WERI-Rb-1 (cell line): ENCODE measurements at regions not wholly inside any gene's neighbourhood (a gene's known extent, or its start where the extent isn't known, plus 50 kb on each side); places are given as distances from the start of the nearest gene placed in this dataset.

Experiments used
- DNase-seq: peaks from one replicate; pipeline ENCODE4 v3.0.0-alpha.2; 2020
- H3K27ac ChIP-seq: fragments of 250-450 bp; sonication (Bioruptor Pico); 2 replicates; pipeline ENCODE4 v1.5.1; 2020; ENCODE audit warnings: mild to moderate bottlenecking, moderate library complexity
- H3K27me3 ChIP-seq: fragments of 250-450 bp; sonication (Bioruptor Pico); 2 replicates; pipeline ENCODE4 v1.5.1; 2021; ENCODE audit warnings: mild to moderate bottlenecking, low read depth, moderate library complexity; ENCODE audit not compliant: insufficient read depth, severe bottlenecking
- H3K36me3 ChIP-seq: fragments of 250-450 bp; sonication (Bioruptor Pico); 2 replicates; pipeline ENCODE4 v1.5.1; 2020; ENCODE audit warnings: mild to moderate bottlenecking, moderate library complexity
- H3K4me3 ChIP-seq: 2 replicates; pipeline ENCODE4 v1.5.1; 2011; ENCODE audit warnings: low read depth, mild to moderate bottlenecking, control low read depth, low read length
- H3K9me3 ChIP-seq: fragments of 250-450 bp; sonication (Bioruptor Pico); 2 replicates; pipeline ENCODE4 v1.5.1; 2021; ENCODE audit warnings: mild to moderate bottlenecking, moderate library complexity; ENCODE audit not compliant: severe bottlenecking
- TF ChIP-seq, protein P1 (sequence below): IDR thresholded peaks from 2 replicates; pipeline ENCODE4 v1.5.1; 2011; ENCODE audit warnings: low read depth, mild to moderate bottlenecking, control low read depth, inconsistent platforms, low read length

DNA sequence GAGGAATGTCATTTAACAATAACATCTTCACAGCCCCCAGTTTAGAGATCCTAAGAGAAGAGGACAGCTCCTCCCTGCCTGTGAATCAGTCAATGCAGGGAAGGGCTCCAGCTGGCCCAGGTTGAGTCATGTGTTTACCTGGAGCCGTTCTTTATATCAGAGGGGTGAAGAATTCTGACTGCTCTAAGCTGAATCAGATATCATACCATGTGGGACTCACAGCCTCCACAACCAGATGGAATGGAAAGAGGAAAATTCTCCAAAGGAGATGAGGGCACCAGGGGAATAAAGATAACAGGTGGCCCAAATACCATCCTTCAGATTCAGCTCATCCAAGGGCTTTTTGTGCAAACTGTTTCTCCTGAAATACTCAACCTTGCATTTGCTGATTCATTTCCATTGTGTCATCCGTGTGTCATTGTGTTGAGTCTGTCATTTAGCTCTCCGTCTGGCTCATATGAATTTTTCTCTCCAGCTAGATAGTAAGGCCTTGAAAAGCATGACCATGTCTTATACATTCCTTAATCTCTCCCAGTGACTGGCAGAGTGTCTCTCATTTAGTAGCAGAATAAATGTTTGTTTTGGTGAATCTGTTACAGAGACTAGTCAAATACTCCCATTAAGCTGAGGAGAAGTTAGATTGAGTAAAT lies 217.9 kb downstream of the RFC3 start:
- Histone ChIP-seq H3K27ac (no peak overlapping the region), H3K36me3 (no peaks in the 10 kb centered on the region), H3K9me3 (no peaks in the 10 kb centered on the region), H3K27me3 (no peaks in the 10 kb centered on the region), H3K4me3 (no peak overlapping the region)
- TF ChIP-seq, protein P1, sequence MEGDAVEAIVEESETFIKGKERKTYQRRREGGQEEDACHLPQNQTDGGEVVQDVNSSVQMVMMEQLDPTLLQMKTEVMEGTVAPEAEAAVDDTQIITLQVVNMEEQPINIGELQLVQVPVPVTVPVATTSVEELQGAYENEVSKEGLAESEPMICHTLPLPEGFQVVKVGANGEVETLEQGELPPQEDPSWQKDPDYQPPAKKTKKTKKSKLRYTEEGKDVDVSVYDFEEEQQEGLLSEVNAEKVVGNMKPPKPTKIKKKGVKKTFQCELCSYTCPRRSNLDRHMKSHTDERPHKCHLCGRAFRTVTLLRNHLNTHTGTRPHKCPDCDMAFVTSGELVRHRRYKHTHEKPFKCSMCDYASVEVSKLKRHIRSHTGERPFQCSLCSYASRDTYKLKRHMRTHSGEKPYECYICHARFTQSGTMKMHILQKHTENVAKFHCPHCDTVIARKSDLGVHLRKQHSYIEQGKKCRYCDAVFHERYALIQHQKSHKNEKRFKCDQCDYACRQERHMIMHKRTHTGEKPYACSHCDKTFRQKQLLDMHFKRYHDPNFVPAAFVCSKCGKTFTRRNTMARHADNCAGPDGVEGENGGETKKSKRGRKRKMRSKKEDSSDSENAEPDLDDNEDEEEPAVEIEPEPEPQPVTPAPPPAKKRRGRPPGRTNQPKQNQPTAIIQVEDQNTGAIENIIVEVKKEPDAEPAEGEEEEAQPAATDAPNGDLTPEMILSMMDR: no peak
- DNase-seq: no peak

DNA sequence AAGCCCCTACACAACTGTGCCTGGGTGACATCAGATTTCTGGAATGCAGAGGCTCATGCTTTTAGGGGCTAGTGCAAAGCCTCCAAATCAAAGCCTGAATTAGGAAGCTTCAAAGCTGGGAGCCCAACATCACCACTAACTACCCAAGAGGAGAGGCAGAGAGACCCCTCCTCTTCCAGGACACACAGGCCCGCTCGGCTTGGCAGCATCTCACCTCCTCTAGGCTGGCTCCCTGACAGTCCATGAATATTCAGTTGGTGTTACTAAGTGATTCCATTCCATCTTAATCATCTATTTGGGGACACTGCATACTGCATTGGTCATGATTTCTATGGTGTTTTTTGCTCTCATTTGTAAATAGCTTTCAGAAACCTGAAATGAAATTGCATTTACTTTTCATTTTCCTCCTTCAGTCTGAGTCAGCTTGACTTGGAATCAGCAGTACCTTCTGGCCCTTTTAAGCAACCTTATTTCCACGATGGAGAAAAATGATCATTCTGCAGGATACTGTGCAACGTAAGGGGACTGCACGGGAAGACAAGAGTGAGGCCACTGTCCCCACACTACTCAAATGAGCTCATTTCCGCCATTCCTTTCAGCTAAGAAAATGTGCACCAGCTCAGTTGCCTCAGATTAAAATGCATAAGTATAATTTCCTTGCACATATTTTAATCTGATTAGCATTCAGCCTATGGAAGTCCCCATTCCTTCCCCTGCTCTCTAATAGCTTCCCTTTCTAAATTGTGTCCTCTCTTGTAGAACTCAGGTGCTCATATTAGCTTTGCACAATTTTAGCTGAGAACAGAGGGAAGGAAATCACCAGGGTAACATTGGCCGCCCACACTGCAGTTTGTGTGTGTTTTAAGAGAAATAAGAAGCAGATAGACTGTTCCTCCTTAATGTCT lies 219.9 kb downstream of the RFC3 start:
- Histone ChIP-seq H3K4me3 (no peak overlapping the region), H3K36me3 (no peaks in the 10 kb centered on the region), H3K27me3 (no peaks in the 10 kb centered on the region), H3K9me3 (no peaks in the 10 kb centered on the region), H3K27ac (no peak overlapping the region)
- TF ChIP-seq, protein P1: no peak
- DNase-seq: no peak

DNA sequence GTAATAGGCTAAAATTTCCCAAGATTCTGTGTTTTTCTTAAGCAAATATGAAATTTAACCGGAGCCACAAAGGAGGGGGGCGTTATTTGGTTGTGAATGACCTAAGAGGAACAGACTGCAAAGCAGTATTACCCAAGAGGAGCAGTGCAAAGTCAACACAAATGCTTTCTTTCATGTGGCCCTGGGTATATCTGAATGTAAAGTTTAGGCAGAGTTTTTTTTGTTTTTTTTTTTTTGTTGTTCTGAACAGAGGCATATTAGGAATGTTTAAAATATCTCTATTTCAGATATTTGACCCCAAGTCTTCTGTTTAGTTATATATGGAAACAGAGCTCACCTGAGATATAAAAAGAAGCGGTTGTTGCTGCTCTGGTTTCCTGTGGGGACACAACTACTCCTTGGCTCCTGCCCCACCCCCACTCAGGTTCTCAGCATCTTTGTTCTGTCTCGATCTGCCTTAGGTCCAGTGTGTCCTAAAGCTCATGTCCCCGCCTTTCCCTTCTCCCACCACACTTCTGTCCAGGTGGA lies 220.7 kb downstream of the RFC3 start:
- Histone ChIP-seq H3K27me3 (no peaks in the 10 kb centered on the region), H3K27ac (no peak overlapping the region), H3K9me3 (no peaks in the 10 kb centered on the region), H3K4me3 (no peak overlapping the region), H3K36me3 (no peaks in the 10 kb centered on the region)
- no peak for DNase-seq
- TF ChIP-seq, protein P1: no peak

DNA sequence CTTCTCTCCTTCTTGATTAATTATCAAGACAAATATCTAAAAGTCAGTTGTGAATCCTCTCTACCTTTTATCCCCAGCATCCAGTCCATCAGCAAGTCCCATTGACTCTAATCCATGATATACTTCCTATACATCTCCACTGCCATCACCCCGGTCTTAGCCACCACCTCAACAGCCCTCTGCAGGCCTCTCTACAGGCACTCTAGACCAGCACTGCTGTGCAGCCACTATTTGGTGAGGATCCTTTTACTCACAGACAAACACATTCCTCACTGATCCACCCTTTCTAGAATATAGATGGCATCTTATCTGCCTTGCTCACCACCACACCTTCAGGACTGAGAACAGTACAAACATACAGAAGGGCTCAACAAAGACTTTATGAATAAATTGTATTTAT lies 221.7 kb downstream of the RFC3 start:
- no peaks in the 10 kb centered on the region for H3K36me3 ChIP-seq
- H3K27me3 ChIP-seq: no peaks in the 10 kb centered on the region
- TF ChIP-seq, protein P1: no peak
- no peak overlapping the region for H3K27ac ChIP-seq
- H3K4me3 ChIP-seq: no peak overlapping the region
- no peak for DNase-seq
- H3K9me3 ChIP-seq: no peaks in the 10 kb centered on the region

DNA sequence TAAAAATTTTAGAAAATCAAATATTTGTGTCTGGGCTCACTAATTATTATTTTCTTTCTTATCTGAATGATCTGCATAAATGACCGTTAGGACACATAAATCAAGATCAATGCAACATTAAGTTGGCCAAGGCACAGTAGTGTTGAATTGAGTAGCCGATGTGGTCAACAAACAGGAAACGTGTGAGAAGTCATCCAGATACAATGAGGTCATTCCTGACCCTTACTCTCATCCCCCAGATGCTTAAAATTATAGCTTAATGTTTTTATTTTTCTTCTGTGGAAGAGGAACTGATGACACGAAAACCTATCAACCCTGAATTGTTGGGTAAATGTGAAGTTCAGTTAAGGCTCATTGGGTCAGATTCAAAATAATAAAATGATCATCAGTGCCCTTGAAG lies 222.9 kb downstream of the RFC3 start:
- TF ChIP-seq, protein P1: no peak
- H3K36me3 ChIP-seq: no peaks in the 10 kb centered on the region
- H3K27me3 ChIP-seq: no peaks in the 10 kb centered on the region
- no peak for DNase-seq
- no peak overlapping the region for H3K27ac ChIP-seq
- no peaks in the 10 kb centered on the region for H3K9me3 ChIP-seq
- no peak overlapping the region for H3K4me3 ChIP-seq
